Inflammatory macrophage treated with lipopolysaccharide for 1 hour (primary cell): ENCODE measurements at regions not wholly inside any gene's neighbourhood (a gene's known extent, or its start where the extent isn't known, plus 50 kb on each side); places are given as distances from the start of the nearest gene placed in this dataset.
"Not testable (repeated sequence)": the region's sequence is repeated elsewhere in the genome, so short reads cannot be mapped to it uniquely, and the experiment has no call there.

Source experiments
- DNase-seq, 2 donors: peaks; one replicate each; pipeline ENCODE4 v3.0.0-alpha.2; 2020 to 2022

DNA sequence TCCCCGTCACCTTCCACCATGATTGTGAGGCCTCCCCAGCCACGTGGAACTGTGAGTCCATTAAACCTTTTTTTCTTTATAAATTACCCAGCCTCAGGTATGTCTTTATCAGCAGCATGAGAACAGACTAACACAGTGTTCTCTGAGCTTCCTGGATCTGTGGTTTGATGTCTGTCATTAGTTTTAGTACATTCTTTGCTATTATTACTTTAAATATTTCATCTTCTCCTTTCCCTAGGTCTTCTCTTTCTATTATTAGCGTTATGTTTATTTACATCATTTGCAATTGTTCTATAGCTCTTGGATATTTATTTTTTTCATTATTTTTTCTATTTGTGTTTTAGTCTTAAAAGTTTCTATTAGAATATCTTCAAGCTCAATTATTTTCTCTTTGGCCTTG lies 1293.4 kb downstream of the GATA3 start:
- DNase-seq = not testable (repeated sequence)

DNA sequence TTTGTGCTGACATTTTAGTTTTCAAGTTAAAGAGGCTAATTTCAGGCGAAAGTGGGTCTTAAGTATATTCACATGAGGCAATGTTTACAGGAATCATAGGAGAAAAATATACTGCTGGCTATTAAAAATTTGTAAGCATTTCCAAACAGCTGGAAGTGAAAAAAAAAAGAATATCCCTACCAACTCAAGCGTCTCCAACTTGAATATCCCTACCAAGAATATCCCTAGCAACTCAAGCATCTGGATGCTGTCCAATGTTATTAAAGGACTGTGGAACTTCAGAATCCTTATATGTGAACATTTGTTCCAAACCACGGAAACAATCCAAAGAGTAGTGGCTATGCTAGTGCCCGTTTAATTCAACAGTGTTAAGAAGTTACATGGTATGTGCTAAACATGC lies 1303.0 kb downstream of the GATA3 start:
- DNase-seq = no peak

DNA sequence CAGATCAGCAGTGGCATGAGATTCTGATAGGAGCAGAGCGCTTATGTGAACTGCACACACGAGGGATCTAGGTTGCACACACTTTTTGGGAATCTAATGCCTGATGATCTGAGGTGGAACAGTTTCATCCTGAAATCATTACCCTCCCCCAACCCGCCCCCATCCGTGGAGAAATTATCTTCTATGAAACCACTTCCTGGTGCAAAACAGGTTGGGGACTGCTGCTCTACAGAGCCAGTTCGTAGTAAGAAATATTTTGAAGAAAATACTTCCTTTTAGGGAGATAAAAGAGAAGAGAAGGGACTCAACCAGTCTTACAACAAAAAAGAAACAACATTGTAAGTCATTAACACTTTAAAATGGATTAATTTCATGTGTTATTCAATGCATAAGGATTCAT lies 1308.2 kb downstream of the GATA3 start:
- no peak for DNase-seq

DNA sequence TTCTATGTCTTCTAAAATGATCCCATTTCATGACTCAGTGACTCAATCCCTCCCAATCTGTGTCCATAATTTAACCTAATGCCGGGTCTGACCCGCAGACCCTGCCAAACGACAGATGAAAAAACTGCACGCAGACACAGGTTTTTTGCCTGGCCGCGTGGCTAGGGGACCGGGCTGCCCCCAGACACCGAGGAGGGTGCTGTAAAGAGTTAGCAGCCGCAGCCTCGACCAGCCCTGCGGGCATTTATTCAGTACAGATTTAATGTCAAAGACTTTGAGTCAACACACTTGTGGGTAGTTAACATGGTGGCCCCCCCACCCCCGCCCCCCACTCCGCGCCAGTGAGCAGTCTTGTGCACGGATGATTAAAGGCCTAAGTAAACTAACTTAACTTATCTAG lies 1324.7 kb downstream of the GATA3 start:
- DNase-seq = no peak

DNA sequence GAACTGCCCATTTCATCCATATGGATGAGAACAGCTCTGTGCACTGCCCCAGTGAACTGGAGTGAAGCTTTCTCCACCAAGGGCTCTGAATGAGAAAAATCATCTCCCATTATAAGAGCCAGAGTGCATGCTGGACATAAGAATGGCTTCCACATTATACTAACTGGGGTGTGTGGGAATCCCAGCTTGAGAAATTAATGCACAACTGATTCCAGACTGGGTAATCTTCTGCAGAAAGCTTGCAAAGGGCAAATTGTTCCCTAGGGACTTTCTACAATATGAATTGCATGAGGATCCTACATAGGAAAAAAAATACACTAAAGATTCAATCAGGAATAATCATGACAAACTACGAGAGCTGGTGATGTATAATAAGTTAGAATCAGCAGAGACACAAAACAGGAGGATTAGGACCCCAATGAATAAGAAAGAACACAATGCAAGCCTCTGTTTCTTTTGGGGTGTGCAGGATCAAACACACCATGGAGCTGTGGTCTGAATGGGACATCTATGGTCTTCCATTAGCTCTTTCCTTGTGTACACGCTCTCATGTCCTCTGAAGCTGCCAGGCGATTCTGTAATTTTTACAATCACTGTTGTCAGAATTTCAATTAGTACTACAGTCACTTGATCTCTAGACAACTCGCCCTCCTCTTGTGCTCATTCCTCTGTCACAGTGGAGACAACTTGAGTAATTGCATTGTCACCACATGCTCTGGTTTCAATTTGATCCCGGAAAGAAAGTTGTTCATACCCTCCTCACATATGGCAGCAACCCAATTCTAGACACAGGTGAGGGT lies 1327.4 kb downstream of the GATA3 start:
- no peak for DNase-seq

- DNase-seq = no peak
These were observed 1328.0 kb downstream of the GATA3 start for GRCh38 chr10:9382533-9382866.

DNA sequence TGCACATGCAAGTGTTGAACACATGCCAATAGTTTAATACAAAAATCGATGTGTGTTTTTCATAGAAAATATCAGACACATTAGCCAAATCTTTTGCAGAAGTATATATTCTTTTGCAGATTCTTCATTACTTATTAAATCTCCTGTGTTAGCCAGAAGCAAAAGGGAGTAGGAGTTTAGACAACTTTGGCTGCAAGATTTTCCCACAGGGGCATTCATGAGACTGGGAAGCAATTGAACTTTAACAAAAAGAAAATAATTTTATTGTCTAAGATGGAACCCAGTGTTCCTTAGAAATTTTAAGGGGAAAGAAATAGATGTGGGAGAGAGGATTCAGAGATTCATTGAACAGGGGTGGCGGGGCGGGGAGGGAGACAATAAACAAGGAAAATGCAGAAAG lies 1336.0 kb downstream of the GATA3 start:
- DNase-seq = no peak

- DNase-seq = no peak
These were observed 1344.9 kb downstream of the GATA3 start for GRCh38 chr10:9399275-9399983.

- DNase-seq = not testable (repeated sequence)
These were observed 1347.6 kb downstream of the GATA3 start for GRCh38 chr10:9402067-9402466.

DNA sequence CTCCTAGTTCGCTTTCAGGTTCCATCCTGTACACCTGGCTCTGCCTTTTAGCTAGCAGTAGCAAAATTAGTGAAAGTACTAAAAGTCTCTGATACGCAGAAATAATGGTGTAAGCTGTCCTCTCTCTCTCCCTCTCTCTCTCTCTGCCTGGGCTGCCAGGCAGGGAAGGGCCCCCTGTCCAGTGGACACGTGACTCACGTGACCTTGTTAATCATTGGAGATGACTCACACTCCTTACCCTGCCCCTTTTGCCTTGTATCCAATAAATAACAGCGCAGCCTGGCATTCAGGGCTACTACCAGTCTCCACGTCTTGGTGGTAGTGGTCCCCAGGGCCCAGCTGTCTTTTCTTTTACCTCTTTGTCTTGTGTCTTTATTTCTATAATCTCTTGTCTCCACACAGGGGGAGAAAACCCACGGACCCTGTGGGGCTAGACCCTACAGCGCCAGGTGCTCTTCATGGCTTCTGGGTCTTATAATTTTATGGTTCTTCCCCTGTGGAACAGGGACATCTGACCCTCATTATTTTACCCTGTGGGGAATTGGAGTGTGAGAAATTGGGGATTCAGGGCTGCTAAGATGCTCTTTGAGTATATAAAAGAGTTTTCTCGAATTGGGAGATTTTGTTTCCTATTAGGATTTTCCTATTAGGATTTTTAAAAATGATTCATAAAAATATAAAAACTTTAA lies 1348.2 kb downstream of the GATA3 start:
- DNase-seq = not testable (repeated sequence)

DNA sequence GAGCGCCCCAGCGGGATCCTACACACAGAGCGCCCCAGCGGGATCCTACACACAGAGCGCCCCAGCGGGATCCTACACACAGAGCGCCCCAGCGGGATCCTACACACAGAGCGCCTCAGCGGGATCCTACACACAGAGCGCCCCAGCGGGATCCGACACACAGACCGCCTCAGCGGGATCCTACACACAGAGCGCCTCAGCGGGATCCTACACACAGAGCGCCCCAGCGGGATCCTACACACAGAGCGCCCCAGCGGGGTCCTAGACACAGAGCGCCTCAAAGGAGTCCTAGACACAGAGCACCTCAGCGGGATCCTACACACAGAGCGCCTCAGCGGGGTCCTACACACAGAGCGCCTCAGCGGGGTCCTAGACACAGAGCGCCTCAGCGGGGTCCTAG lies 1352.7 kb downstream of the GATA3 start:
- DNase-seq = not testable (repeated sequence)

DNA sequence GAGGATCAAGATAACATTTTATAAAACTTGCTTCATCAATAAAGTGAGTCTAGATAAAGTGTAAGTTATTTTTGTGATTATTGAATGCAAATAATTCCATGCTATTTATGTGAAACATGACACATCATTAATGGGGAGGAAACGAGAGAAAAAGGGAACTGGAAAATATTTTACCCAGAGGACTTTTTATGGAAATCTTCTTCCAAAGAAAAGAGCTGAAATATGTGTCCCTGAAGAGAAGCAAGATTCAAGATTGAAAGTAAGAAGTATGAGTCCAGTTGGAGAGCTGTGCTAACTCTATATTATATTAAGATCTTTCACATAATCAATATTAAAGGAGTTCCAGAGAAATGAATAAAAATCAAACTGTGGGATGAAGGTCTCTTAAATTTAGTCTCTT lies 1361.8 kb downstream of the GATA3 start:
- no peak for DNase-seq

DNA sequence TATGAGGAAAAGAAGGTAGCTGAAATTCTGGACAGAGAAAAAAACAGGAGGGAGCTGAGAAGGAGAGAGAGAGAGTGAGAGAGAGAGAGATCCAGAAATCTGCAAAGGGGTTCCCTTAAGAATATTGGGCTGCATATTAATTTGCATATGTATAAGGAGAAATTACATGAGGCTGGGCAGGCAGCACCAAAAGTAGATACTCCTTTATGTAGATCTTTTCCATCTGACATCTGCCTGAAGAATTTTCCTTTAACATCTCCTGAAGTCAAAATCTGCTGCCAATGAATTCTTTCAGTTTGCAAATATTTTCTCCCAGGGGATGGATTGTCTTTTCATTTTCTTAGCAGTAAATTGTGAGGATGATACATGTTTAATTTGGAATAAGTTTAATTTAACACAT lies 1365.3 kb downstream of the GATA3 start:
- no peak for DNase-seq

GRCh38 chr10:9427209-9427608 lies 1372.7 kb downstream of the GATA3 start:
- no peak for DNase-seq

DNA sequence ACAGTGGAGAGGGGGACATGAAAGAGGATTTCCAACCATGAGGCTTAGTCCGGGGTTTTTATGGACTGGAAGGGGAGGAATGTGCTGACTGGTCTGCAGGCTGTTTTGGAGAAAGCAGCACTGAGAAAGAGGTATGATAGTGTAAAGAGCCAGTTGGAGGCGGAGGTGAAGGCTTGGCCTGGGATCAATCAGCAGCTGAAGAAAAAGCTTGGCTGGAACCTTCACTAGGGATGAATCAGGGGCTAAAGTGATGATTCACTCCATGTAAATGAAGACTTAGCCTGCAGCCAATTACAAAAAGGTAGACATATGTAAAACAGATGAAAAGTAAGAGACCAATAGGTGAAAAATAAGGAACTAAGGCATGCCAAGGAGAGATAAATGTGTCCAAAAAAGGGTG lies 1382.6 kb downstream of the GATA3 start:
- DNase-seq = no peak

DNA sequence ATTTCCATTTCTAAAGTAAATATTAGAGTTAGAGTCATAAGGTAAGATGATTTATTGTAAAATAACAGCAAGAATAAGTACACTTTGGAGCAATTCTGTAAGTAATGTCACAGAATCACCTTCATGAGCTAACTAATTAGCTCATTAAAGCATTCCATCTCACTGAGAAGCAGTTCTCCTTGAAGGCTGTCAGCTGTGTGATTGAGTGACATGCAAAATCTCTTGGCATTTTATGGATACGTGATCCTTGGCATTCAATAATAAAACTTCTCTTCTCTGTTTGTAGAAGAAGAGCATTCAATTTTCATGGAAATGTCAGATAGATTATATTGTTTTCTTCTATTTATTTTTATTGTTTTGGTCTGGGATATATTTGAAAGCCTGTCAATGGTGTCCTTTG lies 1389.3 kb downstream of the GATA3 start:
- no peak for DNase-seq

GRCh38 chr10:9449530-9449929 lies 1395.0 kb downstream of the GATA3 start:
- no peak for DNase-seq

- no peak for DNase-seq
These were observed 1396.3 kb downstream of the GATA3 start for GRCh38 chr10:9450801-9451200.

- no peak for DNase-seq
These were observed 1396.8 kb downstream of the GATA3 start for GRCh38 chr10:9451211-9451773.

DNA sequence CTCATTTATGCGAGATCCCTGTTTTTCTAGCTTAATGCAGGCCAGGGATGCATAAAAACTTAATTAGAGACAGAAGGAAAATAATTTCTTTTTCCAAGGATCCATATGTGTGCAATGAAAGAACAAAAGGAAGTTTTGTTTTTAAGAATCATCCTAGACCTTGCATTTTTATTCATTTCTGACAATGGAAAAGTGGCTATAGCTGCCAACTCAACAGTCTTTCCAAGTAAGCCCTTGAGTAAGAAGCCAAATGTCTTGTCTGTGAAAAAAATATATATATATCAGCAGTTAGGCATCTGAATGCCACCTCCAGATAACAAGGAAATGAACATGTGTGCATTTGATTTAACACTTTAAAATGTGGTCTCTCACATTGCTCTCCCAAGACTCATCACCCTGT lies 1397.6 kb downstream of the GATA3 start:
- DNase-seq = no peak

DNA sequence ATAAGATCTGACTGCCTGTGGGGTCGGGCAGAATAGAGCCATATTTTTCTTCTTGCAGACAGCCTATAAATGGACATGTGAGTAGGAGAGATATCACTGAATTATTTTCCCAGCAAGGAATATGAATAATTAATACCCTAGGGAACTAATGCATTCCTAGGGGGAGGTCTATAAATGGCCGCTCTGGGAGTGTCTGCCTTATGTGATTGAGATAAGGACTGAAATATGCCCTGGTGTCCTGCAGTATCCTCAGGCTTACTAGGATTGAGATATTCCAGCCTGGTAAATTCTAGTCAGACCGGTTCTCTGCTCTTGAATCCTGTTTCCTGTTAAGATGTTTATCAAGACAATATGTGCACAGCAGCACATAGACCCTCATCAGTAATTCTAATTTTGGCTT lies 1399.4 kb downstream of the GATA3 start:
- DNase-seq = not testable (repeated sequence)

- DNase-seq = no peak
These were observed 1415.2 kb downstream of the GATA3 start for GRCh38 chr10:9469663-9470205.

- DNase-seq = no peak
These were observed 1416.1 kb downstream of the GATA3 start for GRCh38 chr10:9470581-9470980.
